Right lobe of liver (tissue), 6 donors: ENCODE measurements at regions not wholly inside any gene's neighbourhood (a gene's known extent, or its start where the extent isn't known, plus 50 kb on each side); places are given as distances from the start of the nearest gene placed in this dataset.

ENCODE experiments used
- ATAC-seq, 4 donors: fragments of 200-7000 bp; cut with Tn5 transposase; one replicate each; pipeline ENCODE4 v1.9.1; 2020; ENCODE audit warnings: mild to moderate bottlenecking in 4 of 4, moderate library complexity in 4 of 4
- DNase-seq, 3 donors: peaks; one replicate each; pipeline ENCODE4 v3.0.0-alpha.2; 2020
- H3K27ac ChIP-seq, 3 donors: fragments of 200-600 bp; one replicate each; pipeline ENCODE4 v1.8.0; 2022
- H3K27me3 ChIP-seq, 2 donors: fragments of 200-600 bp; one replicate each; pipeline ENCODE4 v1.8.0; 2022
- H3K36me3 ChIP-seq, 4 donors: fragments of 200-600 bp; sonication (generic) in 1 of 4; one replicate each; pipeline versions ENCODE4 v1.5.1 to v1.8.0; 2017 to 2022; ENCODE audit warnings: control low read depth in 1 of 4
- H3K4me1 ChIP-seq, 4 donors: fragments of 200-600 bp; sonication (generic) in 1 of 4; one replicate each; pipeline versions ENCODE4 v1.5.1 to v1.8.0; 2017 to 2022; ENCODE audit warnings: control low read depth in 1 of 4
- H3K4me3 ChIP-seq, 3 donors: fragments of 200-600 bp; one replicate each; pipeline ENCODE4 v1.8.0; 2022
- H3K9me3 ChIP-seq, 4 donors: fragments of 200-600 bp; sonication (generic) in 1 of 4; one replicate each; pipeline versions ENCODE4 v1.5.1 to v1.8.0; 2017 to 2022; ENCODE audit warnings: control low read depth in 1 of 4
- CTCF ChIP-seq, 4 donors: fragments of 200-600 bp in 3 of 4; fragments of 450-650 bp in 1 of 4; IDR thresholded peaks; one replicate each; pipeline versions ENCODE4 v1.5.1 to v1.8.0; 2016 to 2022; ENCODE audit warnings: antibody characterized with exemption in 4 of 4, mild to moderate bottlenecking in 2 of 4
- POLR2A ChIP-seq: fragments of 450-650 bp; IDR thresholded peaks from one replicate; pipeline ENCODE4 v1.6.1; 2017; ENCODE audit warnings: antibody characterized with exemption, mild to moderate bottlenecking
- WGBS: methylation state at CpG from one replicate; pipeline ENCODE4 v1.1.6; 2018; ENCODE audit warnings: low coverage, low lambda C conversion rate; ENCODE audit not compliant: insufficient coverage; ENCODE audit errors: missing lambda C conversion rate; 5-methylcytosine and 5-hydroxymethylcytosine counted together
- intact Hi-C, 2 donors: fragments of 100-400 bp; cut with DNase I; formaldehyde crosslinking; loops; one replicate each; pipeline versions ENCODE4 v1.11.2 to v1.14.1; 2022
- donor health status: DM: no; HTN: yes; CAD: no.
- donor health status: DM: no; HTN: no; CAD: no.
- donor health status: DM: no; HTN: no; CAD: no.
- donor health status: DM: no; HTN: yes; CAD: no.
- donor health status: DM: no; HTN: yes; CAD: no.

DNA sequence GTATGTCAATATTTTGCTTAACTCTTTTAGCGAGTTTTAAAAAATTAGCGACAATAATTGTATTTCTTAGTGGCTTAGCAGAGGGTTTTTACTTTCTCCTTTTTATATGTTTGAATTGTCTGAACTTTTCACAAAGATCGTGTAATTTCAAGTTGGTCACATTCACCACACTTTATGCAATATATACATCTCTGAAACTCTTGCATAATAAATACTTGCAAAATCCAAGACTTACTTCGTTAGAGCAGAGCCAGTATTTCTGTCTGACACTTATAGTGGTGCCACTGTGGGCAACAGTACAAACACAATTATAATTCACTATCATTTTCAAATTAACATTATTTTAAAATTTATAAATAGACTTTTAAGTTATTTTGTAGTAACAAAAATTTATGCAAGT, 62.0 kb downstream of the SUCNR1 start:
- Histone ChIP-seq H3K4me3 (no peak overlapping the region), H3K9me3 (no peaks in the 10 kb centered on the region), H3K27me3 (no peaks in the 10 kb centered on the region), H3K36me3 (no peaks in the 10 kb centered on the region), H3K27ac (no peak overlapping the region), H3K4me1 (no peaks in the 10 kb centered on the region)
- ATAC-seq (no peak), DNase-seq (no peak)
- TF ChIP-seq POLR2A (no peak), CTCF (IDR thresholded peaks at IDR 0.05) (no peak)
- intact Hi-C loops: no loop called here
- 57% methylated on average over 3 of the region's 4 CpGs for WGBS

DNA sequence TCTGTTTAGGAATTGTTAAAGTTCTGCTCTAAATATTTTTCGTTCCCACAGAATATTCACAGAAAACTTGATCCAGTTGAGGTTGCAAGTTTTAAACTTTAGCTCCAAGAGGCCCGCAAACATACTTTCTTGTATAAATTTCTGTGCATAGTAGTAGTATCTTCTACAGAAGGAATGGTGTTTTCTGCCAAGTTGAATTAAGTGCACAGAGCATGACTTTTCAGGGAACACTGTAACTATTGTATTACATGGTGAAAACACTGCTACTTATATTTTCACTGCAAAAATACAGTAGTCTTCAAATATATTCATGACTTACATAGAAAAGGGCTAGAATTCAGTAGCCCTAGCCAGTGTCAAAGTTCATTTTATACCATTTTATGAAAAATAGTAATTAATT, 67.0 kb downstream of the SUCNR1 start:
- ATAC-seq: no peak
- WGBS: 88% methylated on average over 2 of the region's 2 CpGs
- no peaks in the 10 kb centered on the region for H3K9me3 ChIP-seq
- no peaks in the 10 kb centered on the region for H3K4me1 ChIP-seq
- no peaks in the 10 kb centered on the region for H3K27me3 ChIP-seq
- no peak for DNase-seq
- intact Hi-C loops: no loop called here
- TF ChIP-seq POLR2A (no peak), CTCF (IDR thresholded peaks at IDR 0.05) (no peak)
- no peaks in the 10 kb centered on the region for H3K36me3 ChIP-seq
- H3K27ac ChIP-seq: no peak overlapping the region
- no peak overlapping the region for H3K4me3 ChIP-seq

DNA sequence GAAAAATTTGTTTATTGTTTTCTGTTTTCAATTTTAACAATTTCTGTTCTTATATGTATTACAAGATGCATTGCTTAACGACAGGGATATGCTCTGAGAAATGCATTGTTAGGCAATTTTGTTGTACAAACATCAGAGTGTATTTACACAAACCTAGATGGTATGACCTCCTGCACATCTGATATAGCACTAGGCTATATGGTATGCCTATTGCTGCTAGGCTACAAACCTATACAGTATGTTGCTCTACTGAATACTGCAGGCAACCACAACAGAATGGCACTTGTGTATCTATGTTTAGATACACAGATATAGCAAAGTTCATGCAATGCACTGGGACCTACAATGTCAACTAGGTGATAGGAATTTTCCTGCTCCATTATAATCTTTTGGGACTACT, 70.1 kb downstream of the SUCNR1 start:
- Histone ChIP-seq H3K27me3 (no peaks in the 10 kb centered on the region), H3K27ac (no peak overlapping the region), H3K4me1 (no peaks in the 10 kb centered on the region), H3K9me3 (no peaks in the 10 kb centered on the region), H3K4me3 (no peak overlapping the region), H3K36me3 (no peaks in the 10 kb centered on the region)
- DNase-seq (no peak), ATAC-seq (no peak)
- intact Hi-C loops: no loop called here
- WGBS: 37% methylated on average over 1 of the region's 1 CpG
- no peak for TF ChIP-seq POLR2A
- TF ChIP-seq CTCF (IDR thresholded peaks at IDR 0.05): no peak

GRCh38 chr3:151944356-151944755, 70.9 kb downstream of the SUCNR1 start:
- no peak for DNase-seq
- no peak overlapping the region for H3K27ac ChIP-seq
- H3K4me3 ChIP-seq: no peak overlapping the region
- TF ChIP-seq CTCF (IDR thresholded peaks at IDR 0.05) (no peak), POLR2A (no peak)
- H3K9me3 ChIP-seq: no peaks in the 10 kb centered on the region
- intact Hi-C loops: no loop called here
- H3K27me3 ChIP-seq: no peaks in the 10 kb centered on the region
- no peaks in the 10 kb centered on the region for H3K4me1 ChIP-seq
- no peak for ATAC-seq
- no peaks in the 10 kb centered on the region for H3K36me3 ChIP-seq

DNA sequence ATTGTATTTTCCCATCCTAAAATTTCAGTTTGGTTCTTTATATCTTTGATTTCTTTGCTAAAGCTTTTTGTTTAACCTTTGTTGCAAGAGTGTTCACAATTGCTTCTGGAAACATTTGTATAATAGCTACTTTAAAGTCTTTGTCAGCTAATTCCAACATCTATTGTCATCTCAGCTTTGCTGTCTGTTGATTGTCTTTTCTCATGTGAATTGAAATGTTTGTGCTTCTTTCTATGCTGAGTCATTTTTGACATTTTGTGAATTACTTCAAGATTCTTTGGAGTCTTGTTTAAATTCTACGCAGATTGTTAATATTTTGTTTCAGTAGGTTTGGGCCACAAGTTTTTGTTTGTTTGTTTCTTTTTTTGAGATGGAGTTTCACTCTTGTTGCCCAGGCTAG, 73.2 kb downstream of the SUCNR1 start:
- no peaks in the 10 kb centered on the region for H3K27me3 ChIP-seq
- H3K4me1 ChIP-seq: no peaks in the 10 kb centered on the region
- H3K4me3 ChIP-seq: no peak overlapping the region
- WGBS: 89% methylated on average over 1 of the region's 1 CpG
- H3K27ac ChIP-seq: no peak overlapping the region
- TF ChIP-seq POLR2A: no peak
- no peak for TF ChIP-seq CTCF (IDR thresholded peaks at IDR 0.05)
- DNase-seq: no peak
- no peaks in the 10 kb centered on the region for H3K36me3 ChIP-seq
- intact Hi-C loops: no loop called here
- no peaks in the 10 kb centered on the region for H3K9me3 ChIP-seq
- no peak for ATAC-seq
